Thyroid gland (tissue), 4 donors: ENCODE measurements at regions not wholly inside any gene's neighbourhood (a gene's known extent, or its start where the extent isn't known, plus 50 kb on each side); places are given as distances from the start of the nearest gene placed in this dataset.

Experiments used
- DNase-seq, 2 donors: peaks; one replicate each; pipeline ENCODE4 v3.0.0-alpha.2; 2019
- H3K27ac ChIP-seq, 3 donors: fragments of 200-600 bp; sonication (generic); 1 replicate in 2 of 3; 2 replicates in 1 of 3; pipeline ENCODE4 v1.5.1; 2016 to 2019; ENCODE audit warnings: mild to moderate bottlenecking in 1 of 3, moderate library complexity in 1 of 3
- H3K27me3 ChIP-seq: fragments of 200-600 bp; sonication (generic); one replicate; pipeline ENCODE4 v1.5.1; 2019
- H3K36me3 ChIP-seq, 2 donors: fragments of 200-600 bp; sonication (generic); one replicate each; pipeline ENCODE4 v1.5.1; 2016 to 2019
- H3K4me1 ChIP-seq, 2 donors: fragments of 200-600 bp; sonication (generic); one replicate each; pipeline ENCODE4 v1.5.1; 2017 to 2019
- H3K4me3 ChIP-seq, 3 donors: fragments of 200-600 bp; sonication (generic); replicated peaks in 1 of 3; 1 replicate in 2 of 3; 2 replicates in 1 of 3; pipeline ENCODE4 v1.5.1; 2016; ENCODE audit warnings: mild to moderate bottlenecking in 1 of 3
- H3K9me3 ChIP-seq: fragments of 200-600 bp; sonication (generic); one replicate; pipeline ENCODE4 v1.5.1; 2017
- POLR2A ChIP-seq, 2 donors: fragments of 450-650 bp; IDR thresholded peaks; one replicate each; pipeline ENCODE4 v1.6.1; 2017; ENCODE audit warnings: antibody characterized with exemption in 2 of 2, mild to moderate bottlenecking in 2 of 2, moderate library complexity in 1 of 2
- WGBS, 2 donors: methylation state at CpG; one replicate each; pipeline ENCODE4 v1.1.5; 2017; 5-methylcytosine and 5-hydroxymethylcytosine counted together
- intact Hi-C: fragments of 100-400 bp; cut with DNase I; formaldehyde crosslinking; loops from one replicate; pipeline ENCODE4 v1.15.1; 2023
- TF ChIP-seq, protein P1 (sequence below), 6 experiments: fragments of 200-600 bp in 3 of 6; fragments of 450-650 bp in 3 of 6; sonication (generic) in 3 of 6; IDR thresholded peaks; one replicate each; pipeline ENCODE4 v1.5.1; 2016 to 2019; ENCODE audit warnings: antibody characterized with exemption in 6 of 6, mild to moderate bottlenecking in 2 of 6, inconsistent platforms in 1 of 6, moderate library complexity in 1 of 6

DNA sequence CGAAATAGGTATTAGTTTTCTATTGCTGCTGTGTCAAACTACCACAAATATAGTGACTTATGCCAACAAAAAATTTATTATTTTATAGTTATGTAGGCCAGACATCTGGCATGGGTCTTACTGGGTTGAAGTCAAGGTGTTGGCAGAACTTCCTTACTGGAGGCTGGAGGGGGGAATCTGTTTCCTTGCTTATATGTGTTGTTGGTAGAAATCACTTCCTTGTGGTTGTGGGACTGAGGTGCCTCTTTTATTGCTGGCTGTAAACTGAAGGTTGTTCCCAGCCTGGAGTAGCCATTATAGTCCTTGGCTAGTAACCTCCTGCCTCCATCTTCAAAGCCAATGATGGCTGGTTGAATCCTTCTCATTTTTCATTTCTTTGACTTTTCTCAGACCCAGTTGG lies 439.8 kb upstream of the EEF2KMT start:
- no peak for TF ChIP-seq POLR2A (IDR thresholded peaks at IDR 0.05)
- TF ChIP-seq, protein P1, sequence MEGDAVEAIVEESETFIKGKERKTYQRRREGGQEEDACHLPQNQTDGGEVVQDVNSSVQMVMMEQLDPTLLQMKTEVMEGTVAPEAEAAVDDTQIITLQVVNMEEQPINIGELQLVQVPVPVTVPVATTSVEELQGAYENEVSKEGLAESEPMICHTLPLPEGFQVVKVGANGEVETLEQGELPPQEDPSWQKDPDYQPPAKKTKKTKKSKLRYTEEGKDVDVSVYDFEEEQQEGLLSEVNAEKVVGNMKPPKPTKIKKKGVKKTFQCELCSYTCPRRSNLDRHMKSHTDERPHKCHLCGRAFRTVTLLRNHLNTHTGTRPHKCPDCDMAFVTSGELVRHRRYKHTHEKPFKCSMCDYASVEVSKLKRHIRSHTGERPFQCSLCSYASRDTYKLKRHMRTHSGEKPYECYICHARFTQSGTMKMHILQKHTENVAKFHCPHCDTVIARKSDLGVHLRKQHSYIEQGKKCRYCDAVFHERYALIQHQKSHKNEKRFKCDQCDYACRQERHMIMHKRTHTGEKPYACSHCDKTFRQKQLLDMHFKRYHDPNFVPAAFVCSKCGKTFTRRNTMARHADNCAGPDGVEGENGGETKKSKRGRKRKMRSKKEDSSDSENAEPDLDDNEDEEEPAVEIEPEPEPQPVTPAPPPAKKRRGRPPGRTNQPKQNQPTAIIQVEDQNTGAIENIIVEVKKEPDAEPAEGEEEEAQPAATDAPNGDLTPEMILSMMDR (IDR thresholded peaks at IDR 0.05) = no peak
- no peak for DNase-seq
- intact Hi-C loops = no loop called here
- Histone ChIP-seq H3K27ac (no peak overlapping the region), H3K27me3 (no peaks in the 10 kb centered on the region), H3K4me3 (no peak overlapping the region), H3K36me3 (no peaks in the 10 kb centered on the region), H3K4me1 (no peaks in the 10 kb centered on the region), H3K9me3 (no peaks in the 10 kb centered on the region)
- WGBS, 2 donors = 86 to 92% methylated on average over 1 of the region's 1 CpG

DNA sequence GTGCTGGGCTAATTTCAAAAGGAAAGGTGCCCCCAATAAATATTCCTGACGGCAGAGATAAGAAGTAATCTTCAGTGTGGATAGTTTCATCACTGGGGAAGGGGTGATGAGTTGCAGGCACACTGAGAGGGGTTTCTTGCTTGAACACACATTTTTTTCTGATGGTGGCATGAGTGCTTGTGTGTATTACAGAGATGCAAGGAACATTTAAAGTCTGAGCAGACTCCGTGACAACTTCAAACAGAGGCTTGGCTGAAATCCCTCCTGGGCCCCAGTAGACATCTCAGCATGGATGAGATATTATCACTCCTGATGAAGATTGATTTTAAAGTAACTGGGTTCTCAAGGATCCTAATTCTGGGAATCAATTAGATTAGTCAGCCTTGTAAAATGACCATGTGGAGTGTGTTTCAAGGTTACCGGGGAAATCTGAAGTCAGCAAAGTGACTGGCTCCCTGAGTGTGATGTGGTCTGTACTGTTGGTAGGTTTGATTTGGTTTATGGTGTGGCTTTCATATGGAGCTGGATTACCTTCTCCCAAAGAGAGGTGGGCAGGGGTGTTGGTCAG lies 435.8 kb upstream of the EEF2KMT start:
- 45 to 71% methylated on average over 3 of the region's 3 CpGs for WGBS, 2 donors
- Histone ChIP-seq H3K9me3 (no peaks in the 10 kb centered on the region), H3K27me3 (no peaks in the 10 kb centered on the region), H3K36me3 (no peaks in the 10 kb centered on the region), H3K4me1 (no peaks in the 10 kb centered on the region), H3K27ac (no peak overlapping the region), H3K4me3 (no peak overlapping the region)
- TF ChIP-seq POLR2A (IDR thresholded peaks at IDR 0.05) = no peak
- TF ChIP-seq, protein P1 (IDR thresholded peaks at IDR 0.05) = no peak
- DNase-seq = no peak
- intact Hi-C loops = no loop called here

DNA sequence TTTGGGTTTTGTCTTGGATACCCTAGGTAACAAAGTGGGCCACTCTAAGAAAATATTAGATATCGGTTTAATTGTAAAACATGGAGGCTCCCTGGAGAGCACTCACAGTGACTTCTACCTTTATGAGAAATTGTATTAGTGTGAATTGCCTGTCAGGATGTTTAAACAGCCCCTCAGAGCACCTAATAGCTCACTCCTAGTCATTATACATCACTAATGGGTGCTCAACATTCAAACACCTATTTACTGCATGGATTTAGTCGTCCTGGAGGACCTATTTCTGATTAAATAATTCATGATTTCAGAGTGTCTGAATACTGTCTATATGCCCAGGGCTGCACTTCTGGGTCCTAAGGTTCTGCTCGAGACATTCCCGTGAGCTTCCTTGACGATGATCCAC lies 430.2 kb upstream of the EEF2KMT start:
- 90 to 93% methylated on average over 5 of the region's 5 CpGs for WGBS, 2 donors

DNA sequence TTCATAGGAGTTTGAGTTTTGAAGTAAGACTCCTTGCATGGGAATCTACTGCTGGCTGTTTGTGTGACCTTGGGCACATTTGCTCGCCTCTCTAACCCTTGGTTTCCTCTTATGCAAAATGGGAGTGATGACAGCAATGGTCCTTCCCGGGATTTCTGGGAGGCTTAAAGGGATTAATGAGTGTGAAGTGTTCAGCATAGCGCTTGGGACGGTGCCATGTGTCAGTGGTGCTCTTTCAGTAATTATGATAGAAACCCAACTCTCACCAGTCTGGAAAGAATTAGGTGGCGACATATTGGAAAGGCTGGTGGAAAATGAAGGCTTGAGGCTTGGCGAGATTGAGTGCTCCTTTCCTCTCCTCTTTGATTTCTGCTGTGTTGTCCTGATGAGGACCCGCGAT lies 429.2 kb upstream of the EEF2KMT start:
- Histone ChIP-seq H3K4me1 (peaks cover 0 to 5% of the 10 kb centered on the region in 2 donors), H3K27ac (no peak overlapping the region), H3K36me3 (no peaks in the 10 kb centered on the region), H3K9me3 (no peaks in the 10 kb centered on the region), H3K4me3 (no peak overlapping the region), H3K27me3 (no peaks in the 10 kb centered on the region)
- TF ChIP-seq, protein P1 (IDR thresholded peaks at IDR 0.05) = no peak
- TF ChIP-seq POLR2A (IDR thresholded peaks at IDR 0.05) = no peak
- intact Hi-C loops = no loop called here
- no peak for DNase-seq
- WGBS, 2 donors = 83 to 84% methylated on average over 8 of the region's 8 CpGs

More for the DNA sequence above, 430.2 kb upstream of the EEF2KMT start:
- Histone ChIP-seq H3K9me3 (no peaks in the 10 kb centered on the region), H3K27ac (no peak overlapping the region), H3K36me3 (no peaks in the 10 kb centered on the region), H3K27me3 (no peaks in the 10 kb centered on the region), H3K4me1 (peaks cover 0 to 5% of the 10 kb centered on the region in 2 donors), H3K4me3 (no peak overlapping the region)
- intact Hi-C loops = no loop called here
- no peak for DNase-seq
- TF ChIP-seq, protein P1 (IDR thresholded peaks at IDR 0.05) = no peak
- TF ChIP-seq POLR2A (IDR thresholded peaks at IDR 0.05) = no peak

DNA sequence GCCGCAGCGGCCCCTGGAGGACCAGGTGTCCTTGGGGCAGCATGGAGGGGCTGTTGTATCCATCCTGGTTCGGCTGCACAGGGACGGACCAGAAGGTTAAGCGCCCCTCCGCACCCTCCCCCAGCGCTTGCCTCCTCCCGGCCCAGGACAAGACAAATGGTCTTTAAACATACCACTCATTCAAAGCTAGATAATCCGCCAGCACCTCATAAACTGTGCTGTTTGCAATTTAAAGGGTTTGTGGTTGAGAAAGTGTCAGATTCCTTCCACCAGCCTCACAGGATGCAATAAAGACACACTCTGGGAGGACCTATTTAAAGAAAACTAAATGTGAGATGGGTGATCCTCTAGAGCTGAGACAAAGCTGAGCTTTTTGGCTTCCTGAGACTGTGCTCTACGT lies 426.2 kb upstream of the EEF2KMT start:
- WGBS, 2 donors = 55 to 69% methylated on average over 10 of the region's 10 CpGs
- TF ChIP-seq POLR2A (IDR thresholded peaks at IDR 0.05) = no peak
- TF ChIP-seq, protein P1 (IDR thresholded peaks at IDR 0.05) = no peak
- intact Hi-C loops = no loop called here
- H3K4me1 ChIP-seq = peaks cover 0 to 5% of the 10 kb centered on the region in 2 donors
- DNase-seq = no peak
- H3K27ac ChIP-seq = no peak overlapping the region
- H3K4me3 ChIP-seq = no peak overlapping the region
- H3K9me3 ChIP-seq = no peaks in the 10 kb centered on the region
- no peaks in the 10 kb centered on the region for H3K27me3 ChIP-seq
- H3K36me3 ChIP-seq = no peaks in the 10 kb centered on the region
